ENCODE measurements at regions not wholly inside any gene's neighbourhood (a gene's known extent, or its start where the extent isn't known, plus 50 kb on each side); places are given as distances from the start of the nearest gene placed in this dataset.

DNA sequence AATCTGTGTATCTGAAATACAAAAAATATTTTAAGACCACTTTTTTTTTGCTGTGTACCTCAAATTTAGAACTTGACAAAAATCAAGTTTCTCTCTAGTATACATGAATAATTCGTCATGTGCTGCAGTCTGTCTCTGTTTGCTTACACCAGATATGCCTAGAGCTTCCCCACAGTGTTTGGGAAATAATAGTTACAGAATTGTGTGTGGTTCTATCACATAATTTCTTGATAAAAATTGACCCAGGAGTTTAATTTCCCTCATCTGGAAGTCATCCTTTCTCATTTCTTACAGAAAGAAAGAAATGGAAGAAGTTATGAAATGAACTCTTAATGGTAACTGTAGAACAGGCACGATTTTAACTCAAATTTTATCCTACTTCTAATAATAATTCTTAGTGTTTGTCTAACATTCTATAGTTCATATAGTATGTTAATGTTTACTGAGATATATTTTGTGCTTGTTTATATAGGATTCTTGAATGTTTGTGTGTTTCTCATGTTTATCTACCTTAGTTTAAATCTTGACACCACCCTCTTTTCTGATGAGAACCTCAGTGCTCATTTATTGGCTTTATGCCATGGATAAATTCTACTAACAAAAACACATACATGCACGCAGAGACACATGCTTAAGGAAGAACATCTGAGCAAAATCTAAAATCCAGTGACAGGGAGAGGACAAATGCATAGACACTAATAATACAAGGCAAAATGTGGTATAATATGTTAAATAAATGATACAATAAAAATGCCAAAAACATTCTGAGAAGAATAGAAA is 61.4 kb upstream of the CTSC start:
- no peak overlapping the region for H3K4me3 ChIP-seq (ENCODE audit: low read depth, low read length)
- TF ChIP-seq, protein P1, sequence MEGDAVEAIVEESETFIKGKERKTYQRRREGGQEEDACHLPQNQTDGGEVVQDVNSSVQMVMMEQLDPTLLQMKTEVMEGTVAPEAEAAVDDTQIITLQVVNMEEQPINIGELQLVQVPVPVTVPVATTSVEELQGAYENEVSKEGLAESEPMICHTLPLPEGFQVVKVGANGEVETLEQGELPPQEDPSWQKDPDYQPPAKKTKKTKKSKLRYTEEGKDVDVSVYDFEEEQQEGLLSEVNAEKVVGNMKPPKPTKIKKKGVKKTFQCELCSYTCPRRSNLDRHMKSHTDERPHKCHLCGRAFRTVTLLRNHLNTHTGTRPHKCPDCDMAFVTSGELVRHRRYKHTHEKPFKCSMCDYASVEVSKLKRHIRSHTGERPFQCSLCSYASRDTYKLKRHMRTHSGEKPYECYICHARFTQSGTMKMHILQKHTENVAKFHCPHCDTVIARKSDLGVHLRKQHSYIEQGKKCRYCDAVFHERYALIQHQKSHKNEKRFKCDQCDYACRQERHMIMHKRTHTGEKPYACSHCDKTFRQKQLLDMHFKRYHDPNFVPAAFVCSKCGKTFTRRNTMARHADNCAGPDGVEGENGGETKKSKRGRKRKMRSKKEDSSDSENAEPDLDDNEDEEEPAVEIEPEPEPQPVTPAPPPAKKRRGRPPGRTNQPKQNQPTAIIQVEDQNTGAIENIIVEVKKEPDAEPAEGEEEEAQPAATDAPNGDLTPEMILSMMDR (IDR thresholded peaks at IDR 0.05; ENCODE audit: control insufficient read depth, extremely low read depth, insufficient read depth) = no peak
- DNase-seq (ENCODE audit: low read depth) = no peak

DNA sequence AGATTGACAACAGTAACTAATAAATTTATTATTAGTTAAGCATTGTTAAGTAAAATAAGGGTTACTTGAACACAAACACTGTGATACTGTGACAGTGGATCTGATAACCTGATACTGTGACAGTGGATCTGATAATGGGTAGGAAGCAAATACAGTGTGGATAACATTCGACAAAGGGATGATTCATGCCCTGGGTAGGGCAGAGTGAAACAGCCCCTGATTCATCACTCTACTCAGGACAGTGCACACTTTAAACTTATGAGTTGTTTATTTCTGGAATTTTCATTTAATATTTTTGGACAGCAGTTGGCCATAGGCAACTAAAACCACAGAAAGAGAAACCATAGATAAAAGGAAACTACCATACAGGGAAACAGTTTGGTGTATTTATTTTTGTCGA is 60.8 kb upstream of the CTSC start:
- no peak overlapping the region for H3K4me3 ChIP-seq (ENCODE audit: low read depth, low read length)
- no peak for DNase-seq (ENCODE audit: low read depth)
- TF ChIP-seq, protein P1 (IDR thresholded peaks at IDR 0.05; ENCODE audit: control insufficient read depth, extremely low read depth, insufficient read depth) = no peak

DNA sequence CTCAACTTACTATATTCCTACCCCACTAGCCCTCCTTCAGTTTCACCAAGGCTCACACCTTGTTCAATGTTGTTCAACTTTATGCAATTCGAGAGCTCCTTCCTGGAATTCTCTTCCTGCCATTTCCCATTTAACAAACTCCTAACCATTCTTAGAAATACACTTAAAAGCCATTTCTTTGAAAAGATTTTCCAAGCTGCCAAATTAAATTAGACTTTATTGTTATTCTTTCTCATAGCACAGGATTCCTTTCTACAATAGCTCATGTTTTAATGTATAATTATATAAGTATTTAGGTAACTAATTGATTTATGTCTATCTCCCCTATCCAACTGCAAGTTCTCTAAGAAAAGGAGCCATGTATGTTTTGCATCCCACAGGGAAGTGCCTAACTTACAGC is 52.7 kb upstream of the CTSC start:
- H3K4me3 ChIP-seq (ENCODE audit: low read depth, low read length) = no peak overlapping the region
- DNase-seq (ENCODE audit: low read depth) = no peak
- TF ChIP-seq, protein P1 (IDR thresholded peaks at IDR 0.05; ENCODE audit: control insufficient read depth, extremely low read depth, insufficient read depth) = no peak

DNA sequence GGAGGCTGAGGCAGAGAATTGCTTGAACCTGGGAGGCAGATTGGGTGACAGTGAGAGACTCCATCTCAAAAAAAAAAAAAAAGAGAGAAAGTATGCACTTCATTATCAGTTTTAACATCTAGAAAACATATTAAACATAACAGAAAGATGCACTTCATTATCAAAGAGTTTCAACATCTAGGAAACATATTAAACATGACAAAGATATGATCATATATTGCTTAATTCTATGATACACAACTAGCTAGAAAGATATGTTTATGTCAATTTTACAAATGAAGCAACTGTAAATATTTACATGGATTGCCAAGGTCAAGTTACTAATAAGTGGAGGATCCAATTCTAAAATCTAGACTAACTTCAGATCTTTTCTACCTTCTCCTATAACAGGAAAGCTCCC is 50.4 kb upstream of the CTSC start:
- TF ChIP-seq, protein P1 (IDR thresholded peaks at IDR 0.05; ENCODE audit: control insufficient read depth, extremely low read depth, insufficient read depth) = no peak

More for the DNA sequence above, 50.4 kb upstream of the CTSC start:
- H3K4me3 ChIP-seq (ENCODE audit: low read depth, low read length) = no peak overlapping the region
- DNase-seq (ENCODE audit: low read depth) = no peak

All from LNCaP clone FGC (cell line).